Fibroblast of villous mesenchyme (primary cell): ENCODE measurements at regions not wholly inside any gene's neighbourhood (a gene's known extent, or its start where the extent isn't known, plus 50 kb on each side); places are given as distances from the start of the nearest gene placed in this dataset.
A peak's percentile ranks its signal among the peaks of the same experiment; 100 is the strongest.

Experiments
- DNase-seq: peaks from one replicate; pipeline ENCODE4 v3.0.0-alpha.2; 2010; ENCODE audit warnings: low read depth
- H3K4me3 ChIP-seq: 2 replicates; pipeline ENCODE4 v1.5.1; 2011; ENCODE audit warnings: low read depth, mild to moderate bottlenecking, low read length
- CTCF ChIP-seq: IDR thresholded peaks from 2 replicates; pipeline ENCODE4 v1.5.1; 2012; ENCODE audit warnings: low read depth, mild to moderate bottlenecking, low read length; ENCODE audit not compliant: insufficient read depth

GRCh38 chr5:165201771-165202518, 1696.5 kb downstream of the MAT2B start:
- no peak for TF ChIP-seq CTCF
- peak; percentile 62 for DNase-seq
- H3K4me3 ChIP-seq = no peak overlapping the region

- no peak overlapping the region for H3K4me3 ChIP-seq
- no peak for DNase-seq
- TF ChIP-seq CTCF = no peak
Observed at GRCh38 chr5:165202519-165202910, 1697.1 kb downstream of the MAT2B start.

- peak; percentile 61 for TF ChIP-seq CTCF
- no peak overlapping the region for H3K4me3 ChIP-seq
- DNase-seq = peak; percentile 32
Observed at GRCh38 chr5:165209101-165209727, 1703.8 kb downstream of the MAT2B start.

- TF ChIP-seq CTCF = no peak
- DNase-seq = peak; percentile 52
- H3K4me3 ChIP-seq = no peak overlapping the region
Observed at GRCh38 chr5:165224366-165225045, 1719.1 kb downstream of the MAT2B start.

GRCh38 chr5:165227515-165227914, 1722.1 kb downstream of the MAT2B start:
- peak; percentile 14 for TF ChIP-seq CTCF
- DNase-seq = peak; percentile 4
- no peak overlapping the region for H3K4me3 ChIP-seq

- H3K4me3 ChIP-seq = no peak overlapping the region
- no peak for DNase-seq
- TF ChIP-seq CTCF = no peak
Observed at GRCh38 chr5:165228184-165228583, 1722.8 kb downstream of the MAT2B start.
